H1 (cell line): ENCODE measurements at regions not wholly inside any gene's neighbourhood (a gene's known extent, or its start where the extent isn't known, plus 50 kb on each side); places are given as distances from the start of the nearest gene placed in this dataset.

Source experiments
- CTCF ChIA-PET: fragments of 300-600 bp; sonication (Branson Sonifier 250); formaldehyde crosslinking; loops from one replicate; lab custom pipeline; 2021; ENCODE audit not compliant: partially characterized antibody; lab: Charles Lee
- POLR2A ChIA-PET: fragments of 300-600 bp; sonication (Branson Sonifier 250); formaldehyde crosslinking; loops from one replicate; lab custom pipeline; 2021; ENCODE audit warnings: inconsistent platforms; ENCODE audit not compliant: partially characterized antibody; lab: Charles Lee
- DNase-seq, 2 experiments: peaks; one replicate each; pipeline versions ENCODE4 v3.0.0 to v3.0.0-alpha.2; 2010 to 2022; ENCODE audit warnings: low spot score in 2 of 2, low read depth in 1 of 2, mixed read lengths in 1 of 2
- FAIRE-seq: peaks from 2 replicates; lab custom pipeline; 2011; peaks lifted over from hg19 to GRCh38; lab: Jason Lieb, UNC
- H2AFZ ChIP-seq: 2 replicates; pipeline ENCODE4 v1.8.1; 2012; ENCODE audit warnings: low read length, inconsistent platforms
- H2AK5ac ChIP-seq: 2 replicates; pipeline ENCODE4 v1.6.1; 2013; ENCODE audit warnings: low read depth, low read length
- H2BK120ac ChIP-seq: replicated peaks from 2 replicates; pipeline ENCODE3; 2013; ENCODE audit warnings: low read depth, low read length, inconsistent platforms
- H2BK12ac ChIP-seq: 2 replicates; pipeline ENCODE4 v1.6.1; 2013; ENCODE audit warnings: low read depth, low read length
- H2BK15ac ChIP-seq: 2 replicates; pipeline ENCODE4 v1.6.1; 2013; ENCODE audit warnings: low read length
- H2BK20ac ChIP-seq: 2 replicates; pipeline ENCODE4 v1.6.1; 2013; ENCODE audit warnings: low read length
- H2BK5ac ChIP-seq: 2 replicates; pipeline ENCODE4 v1.6.1; 2013; ENCODE audit warnings: low read depth, low read length
- H3K14ac ChIP-seq: 2 replicates; pipeline ENCODE4 v1.6.1; 2013; ENCODE audit warnings: inconsistent platforms; ENCODE audit not compliant: insufficient read length
- H3K18ac ChIP-seq: 2 replicates; pipeline ENCODE4 v1.6.1; 2013; ENCODE audit warnings: low read length; ENCODE audit errors: extremely low read depth
- H3K23ac ChIP-seq: 2 replicates; pipeline ENCODE4 v1.6.1; 2013; ENCODE audit warnings: inconsistent platforms; ENCODE audit not compliant: insufficient read length
- H3K23me2 ChIP-seq: 2 replicates; pipeline ENCODE4 v1.6.1; 2013; ENCODE audit warnings: low read depth, low read length
- H3K27ac ChIP-seq: 2 replicates; pipeline ENCODE4 v1.6.1; 2011; ENCODE audit warnings: low read depth, low read length, inconsistent platforms
- H3K27me3 ChIP-seq, 4 experiments: replicated peaks in 1 of 4; 1 replicate in 1 of 4; 2 replicates in 3 of 4; pipeline versions ENCODE4 v1.6.1 to v1.8.1; 2011 to 2013; ENCODE audit warnings: low read length in 3 of 4, mild to moderate bottlenecking in 3 of 4, inconsistent platforms in 2 of 4, mixed read lengths in 2 of 4, moderate library complexity in 1 of 4; ENCODE audit not compliant: control insufficient read depth in 3 of 4, insufficient read depth in 3 of 4; ENCODE audit errors: extremely low read depth in 1 of 4
- H3K36me3 ChIP-seq, 4 experiments: 2 replicates each; pipeline versions ENCODE4 v1.6.1 to v1.8.1; 2011 to 2013; ENCODE audit warnings: mild to moderate bottlenecking in 4 of 4, low read length in 3 of 4, moderate library complexity in 2 of 4, control low read depth in 1 of 4, inconsistent platforms in 1 of 4; ENCODE audit not compliant: insufficient read depth in 4 of 4, control insufficient read depth in 2 of 4
- H3K4ac ChIP-seq: replicated peaks from 2 replicates; pipeline ENCODE3; 2013; ENCODE audit warnings: low read length, low read depth, mixed read lengths, inconsistent platforms; ENCODE audit not compliant: insufficient read length
- H3K4me1 ChIP-seq, 4 experiments: replicated peaks in 1 of 4; 1 replicate in 1 of 4; 2 replicates in 3 of 4; pipeline versions ENCODE4 v1.6.1 to v1.8.1; 2011 to 2013; ENCODE audit warnings: low read length in 3 of 4, inconsistent platforms in 2 of 4, mixed read lengths in 1 of 4; ENCODE audit not compliant: insufficient read depth in 4 of 4, control insufficient read depth in 3 of 4
- H3K4me2 ChIP-seq, 2 experiments: 2 replicates each; pipeline versions ENCODE4 v1.6.1 to v1.8.1; 2011 to 2013; ENCODE audit warnings: low read depth in 2 of 2, low read length in 2 of 2, control low read depth in 1 of 2, inconsistent platforms in 1 of 2, mild to moderate bottlenecking in 1 of 2; ENCODE audit not compliant: insufficient read depth in 1 of 2
- H3K4me3 ChIP-seq, 4 experiments: fragments of 200-600, 300-600 bp in 1 of 4; sonication (generic), shearing (Covaris generic), sonication (Bioruptor Twin) in 1 of 4; 2 replicates each; pipeline versions ENCODE4 v1.5.1 to v1.8.1; 2011 to 2016; ENCODE audit warnings: low read length in 4 of 4, low read depth in 3 of 4, control low read depth in 2 of 4, inconsistent platforms in 2 of 4, mild to moderate bottlenecking in 2 of 4, mixed read lengths in 1 of 4, moderate library complexity in 1 of 4; ENCODE audit not compliant: insufficient read depth in 2 of 4; ENCODE audit errors: extremely low read depth in 1 of 4
- H3K56ac ChIP-seq: replicated peaks from 2 replicates; pipeline ENCODE3; 2013; ENCODE audit warnings: low read depth, mild to moderate bottlenecking, mixed read lengths, low read length, inconsistent platforms; ENCODE audit not compliant: insufficient read length
- H3K79me1 ChIP-seq: 2 replicates; pipeline ENCODE4 v1.6.1; 2013; ENCODE audit warnings: low read depth, low read length, control low read depth
- H3K79me2 ChIP-seq, 2 experiments: 2 replicates each; pipeline versions ENCODE4 v1.6.1 to v1.8.1; 2012 to 2013; ENCODE audit warnings: low read length in 2 of 2, mild to moderate bottlenecking in 2 of 2, inconsistent platforms in 1 of 2; ENCODE audit not compliant: insufficient read depth in 2 of 2, control insufficient read depth in 1 of 2
- H3K9ac ChIP-seq, 4 experiments: replicated peaks in 1 of 4; 1 replicate in 1 of 4; 2 replicates in 3 of 4; pipeline versions ENCODE4 v1.6.1 to v1.8.1; 2011 to 2013; ENCODE audit warnings: low read depth in 3 of 4, low read length in 3 of 4, control low read depth in 2 of 4, mild to moderate bottlenecking in 2 of 4, moderate library complexity in 2 of 4, inconsistent platforms in 1 of 4; ENCODE audit errors: extremely low read depth in 1 of 4
- H3K9me3 ChIP-seq, 2 experiments: 2 replicates each; pipeline versions ENCODE4 v1.6.1 to v1.8.1; 2012 to 2013; ENCODE audit warnings: mild to moderate bottlenecking in 2 of 2, moderate library complexity in 2 of 2, control low read depth in 1 of 2, inconsistent platforms in 1 of 2, low read depth in 1 of 2, low read length in 1 of 2, mixed read lengths in 1 of 2; ENCODE audit not compliant: insufficient read depth in 2 of 2
- H4K20me1 ChIP-seq, 2 experiments: replicated peaks in 1 of 2; 2 replicates each; pipeline versions ENCODE3 to v1.8.1; 2011 to 2013; ENCODE audit warnings: inconsistent platforms in 2 of 2, low read length in 2 of 2, mild to moderate bottlenecking in 1 of 2; ENCODE audit not compliant: insufficient read depth in 2 of 2, control insufficient read depth in 1 of 2
- H4K5ac ChIP-seq: 2 replicates; pipeline ENCODE4 v1.6.1; 2013; ENCODE audit warnings: low read length, low read depth, mixed read lengths, inconsistent platforms; ENCODE audit not compliant: insufficient read length
- H4K8ac ChIP-seq: 2 replicates; pipeline ENCODE4 v1.8.0; 2013; ENCODE audit warnings: mild to moderate bottlenecking, moderate library complexity, low read length, inconsistent platforms; ENCODE audit not compliant: insufficient read depth; ENCODE audit errors: extremely low read depth
- H4K91ac ChIP-seq: replicated peaks from 2 replicates; pipeline ENCODE3; 2013; ENCODE audit warnings: low read length, mixed read lengths, inconsistent platforms; ENCODE audit not compliant: insufficient read length
- CTBP2 ChIP-seq: IDR thresholded peaks from 2 replicates; pipeline ENCODE4 v1.7.0; 2011; ENCODE audit warnings: borderline replicate concordance, mild to moderate bottlenecking, moderate library complexity, mixed read lengths, low read length; ENCODE audit not compliant: insufficient read depth, insufficient read length
- SRF ChIP-seq: IDR thresholded peaks from 2 replicates; pipeline ENCODE4 v1.6.1; 2011; ENCODE audit warnings: mild to moderate bottlenecking, low read depth, low read length, moderate library complexity
- WGBS, 2 experiments: shearing (Covaris generic) in 1 of 2; methylation state at CpG; one replicate each; pipeline versions ENCODE4 v1.1.6 to v1.1.7; 2013 to 2015; ENCODE audit warnings: low lambda C conversion rate in 2 of 2, mixed read lengths in 2 of 2, inconsistent platforms in 1 of 2, low coverage in 1 of 2, missing lambda C conversion rate in 1 of 2; ENCODE audit not compliant: insufficient replicate concordance in 2 of 2, insufficient coverage in 1 of 2, insufficient read length in 1 of 2; ENCODE audit errors: extremely low coverage in 1 of 2, missing lambda C conversion rate in 1 of 2; 5-methylcytosine and 5-hydroxymethylcytosine counted together

DNA sequence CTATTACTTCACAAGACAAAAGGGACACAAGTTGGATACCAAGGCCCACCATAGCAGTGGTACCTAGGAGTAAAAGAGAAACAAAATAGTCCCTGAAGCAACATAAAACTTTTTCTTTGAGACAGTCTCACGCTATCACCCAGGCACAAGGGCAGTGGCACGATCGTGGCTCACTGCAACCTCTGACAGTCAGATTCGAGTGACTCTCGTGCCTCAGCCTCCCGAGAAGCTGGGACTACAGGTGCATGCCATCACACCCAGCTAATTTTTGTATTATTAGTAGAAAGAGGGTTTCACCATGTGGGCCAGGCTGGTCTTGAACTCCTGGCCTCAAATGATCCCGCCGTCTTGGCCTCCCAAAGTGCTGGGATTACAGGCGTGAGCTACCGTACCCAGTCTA lies 59.0 kb upstream of the KCNMA1 start:
- no peak overlapping the region for H2BK20ac ChIP-seq
- no peaks in the 10 kb centered on the region for H3K36me3 ChIP-seq
- POLR2A ChIA-PET: no interaction called here

More for the DNA sequence above, 59.0 kb upstream of the KCNMA1 start:
- Histone ChIP-seq H3K4me2 (no peak overlapping the region), H2AFZ (no peak overlapping the region), H3K4me1 (peaks cover 0 to 3% (median 1%) of the 10 kb centered on the region in 4 experiments; a peak in 2 of 7 replicates), H3K23me2 (no peaks in the 10 kb centered on the region), H3K23ac (no peak overlapping the region), H3K79me2 (no peaks in the 10 kb centered on the region), H3K18ac (no peak overlapping the region), H3K4ac (no peak overlapping the region), H2BK12ac (no peak overlapping the region), H2BK120ac (no peak overlapping the region), H3K79me1 (no peaks in the 10 kb centered on the region), H4K5ac (no peak overlapping the region), H2AK5ac (no peak overlapping the region), H3K27ac (no peak overlapping the region), H3K9me3 (no peaks in the 10 kb centered on the region), H3K14ac (no peak overlapping the region), H3K9ac (no peak overlapping the region), H2BK5ac (no peak overlapping the region), H4K20me1 (peaks cover 0 to 2% of the 10 kb centered on the region in 2 experiments), H4K8ac (no peak overlapping the region), H3K56ac (no peak overlapping the region), H3K4me3 (no peak overlapping the region), H4K91ac (no peak overlapping the region), H2BK15ac (no peak overlapping the region), H3K27me3 (no peaks in the 10 kb centered on the region)
- DNase-seq: no peak
- CTCF ChIA-PET: interaction anchor here (0.6 to 1.1 kb wide), 5 partner anchors 14 to 455 kb away, joined by 3 to 4 read pairs (median 3); no protein-coding TSS in a partner anchor
- TF ChIP-seq CTBP2: no peak
- no peak for TF ChIP-seq SRF
- 94% methylated on average over 10 of the region's 10 CpGs; no CpG with 5 or more reads in 1 of the 2 experiments for WGBS, 2 experiments
- FAIRE-seq: no peak
